Upper lobe of right lung (tissue), 1 donor: ENCODE measurements at regions not wholly inside any gene's neighbourhood (a gene's known extent, or its start where the extent isn't known, plus 50 kb on each side); places are given as distances from the start of the nearest gene placed in this dataset.

Experiments
- ATAC-seq: fragments of 200-7000 bp; cut with Tn5 transposase; one replicate; pipeline ENCODE4 v1.9.1; 2020; ENCODE audit warnings: mild to moderate bottlenecking, moderate library complexity
- DNase-seq: peaks from one replicate; pipeline ENCODE4 v3.0.0-alpha.2; 2020
- H3K27ac ChIP-seq: fragments of 200-600 bp; one replicate; pipeline ENCODE4 v1.8.0; 2022
- H3K27me3 ChIP-seq: fragments of 200-600 bp; one replicate; pipeline ENCODE4 v1.8.0; 2022; ENCODE audit warnings: mild to moderate bottlenecking
- H3K36me3 ChIP-seq: fragments of 200-600 bp; one replicate; pipeline ENCODE4 v1.8.0; 2022
- H3K4me1 ChIP-seq: fragments of 200-600 bp; one replicate; pipeline ENCODE4 v1.8.0; 2022
- H3K4me3 ChIP-seq: fragments of 200-600 bp; one replicate; pipeline ENCODE4 v1.8.0; 2022; ENCODE audit warnings: mild to moderate bottlenecking
- H3K9me3 ChIP-seq: fragments of 200-600 bp; one replicate; pipeline ENCODE4 v1.8.0; 2022
- CTCF ChIP-seq: fragments of 200-600 bp; IDR thresholded peaks from one replicate; pipeline ENCODE4 v1.8.0; 2022; ENCODE audit warnings: antibody characterized with exemption
- intact Hi-C: fragments of 100-400 bp; cut with DNase I; formaldehyde crosslinking; loops from one replicate; pipeline ENCODE4 v1.11.0; 2022
- donor health status: DM: no; HTN: yes; CAD: no; lungs with severe emphysema.

GRCh38 chr9:107951511-107951910 is 461.9 kb upstream of the KLF4 start:
- intact Hi-C loops: no loop called here
- Histone ChIP-seq H3K27ac (no peak overlapping the region), H3K27me3 (no peaks in the 10 kb centered on the region), H3K36me3 (no peaks in the 10 kb centered on the region), H3K4me1 (no peaks in the 10 kb centered on the region), H3K4me3 (no peak overlapping the region), H3K9me3 (no peaks in the 10 kb centered on the region)
- ATAC-seq (no peak), DNase-seq (no peak)
- TF ChIP-seq CTCF: no peak

- Histone ChIP-seq H3K27ac (no peak overlapping the region), H3K9me3 (no peaks in the 10 kb centered on the region), H3K36me3 (no peaks in the 10 kb centered on the region), H3K27me3 (no peaks in the 10 kb centered on the region), H3K4me1 (no peaks in the 10 kb centered on the region), H3K4me3 (no peak overlapping the region)
- ATAC-seq: peak; percentile 43
- DNase-seq: no peak
- intact Hi-C loops: no loop called here
- no peak for TF ChIP-seq CTCF
Measured at GRCh38 chr9:107949061-107949460, 459.5 kb upstream of the KLF4 start.

DNA sequence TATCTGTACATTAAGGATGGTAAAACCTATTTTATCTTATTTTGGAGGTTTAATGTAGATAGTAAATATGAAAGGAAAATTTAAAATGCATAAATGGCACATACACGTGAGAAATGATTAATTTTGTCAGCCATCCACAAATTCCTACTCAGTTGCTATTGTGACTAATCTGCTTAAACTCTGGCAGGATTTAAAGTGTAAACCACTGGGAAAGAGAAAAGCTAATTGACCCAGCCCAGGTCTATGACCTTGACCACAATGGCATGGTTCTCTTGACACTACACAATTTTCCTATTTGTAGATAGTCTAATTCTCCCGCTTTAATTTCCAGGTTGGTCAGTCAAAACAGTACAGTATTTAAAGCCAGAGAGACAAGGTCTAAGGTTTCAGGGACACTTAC is 459.0 kb upstream of the KLF4 start:
- H3K27ac ChIP-seq: no peak overlapping the region
- H3K27me3 ChIP-seq: no peaks in the 10 kb centered on the region
- no peaks in the 10 kb centered on the region for H3K4me1 ChIP-seq
- ATAC-seq (no peak), DNase-seq (no peak)
- intact Hi-C loops: no loop called here
- H3K4me3 ChIP-seq: no peak overlapping the region
- TF ChIP-seq CTCF: no peak
- no peaks in the 10 kb centered on the region for H3K9me3 ChIP-seq
- no peaks in the 10 kb centered on the region for H3K36me3 ChIP-seq

DNA sequence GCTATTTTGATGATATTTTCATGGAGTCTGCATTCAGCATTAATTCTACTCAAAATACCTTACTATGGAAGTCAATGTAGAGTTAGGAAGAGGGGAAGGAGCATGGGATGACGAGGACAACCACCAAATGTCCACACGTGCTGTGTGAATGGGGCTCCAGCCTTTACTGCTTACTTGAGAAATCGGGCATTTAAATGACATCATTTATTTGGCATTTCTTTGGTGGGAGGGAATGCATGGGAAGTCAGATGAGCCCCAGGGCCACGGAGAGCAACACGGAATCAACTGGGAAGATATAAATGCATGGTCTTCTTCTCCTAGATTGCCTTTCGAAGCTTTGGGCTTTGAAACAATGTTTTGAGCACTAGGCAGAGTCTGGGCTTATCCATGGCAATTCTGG is 458.5 kb upstream of the KLF4 start:
- TF ChIP-seq CTCF: no peak
- H3K27ac ChIP-seq: no peak overlapping the region
- no peaks in the 10 kb centered on the region for H3K36me3 ChIP-seq

DNA sequence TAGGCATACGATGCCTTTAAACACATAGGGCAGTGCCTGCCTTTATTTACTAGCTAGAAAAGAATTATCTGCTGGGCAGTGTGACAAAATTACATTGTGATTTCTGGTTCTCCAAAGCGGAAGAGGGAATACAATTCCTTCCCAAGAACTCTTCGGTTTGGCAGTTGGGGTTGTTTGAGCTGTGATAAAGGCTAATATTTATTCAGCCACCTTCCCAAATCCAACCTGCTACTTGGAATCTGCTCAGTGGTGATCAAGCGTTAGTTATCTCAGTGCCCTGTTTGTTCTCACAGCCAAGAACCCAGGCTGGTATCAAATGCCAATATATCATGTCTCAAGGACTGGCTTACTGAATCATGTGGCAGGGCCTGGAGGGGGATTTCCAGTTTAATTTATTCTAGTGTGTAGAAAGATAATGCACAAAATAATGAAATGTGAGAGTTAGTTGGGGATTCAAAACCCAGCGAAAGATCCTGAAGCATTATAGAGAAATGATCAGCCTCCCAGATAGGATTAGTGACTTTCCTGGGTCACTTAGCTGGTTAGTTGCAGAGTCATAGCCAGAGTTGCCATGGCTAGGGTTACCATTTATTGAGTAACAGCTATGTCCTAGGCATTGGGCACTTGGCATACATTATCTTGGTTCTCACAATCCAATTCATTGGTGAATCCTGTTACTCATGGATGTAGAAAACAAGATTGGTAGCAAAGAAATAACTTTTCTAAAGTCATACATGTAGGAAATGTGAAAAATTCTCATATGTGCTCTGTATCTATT is 457.0 kb upstream of the KLF4 start:
- ATAC-seq: no peak
- no peak for TF ChIP-seq CTCF
- no peaks in the 10 kb centered on the region for H3K4me1 ChIP-seq
- DNase-seq: no peak
- H3K36me3 ChIP-seq: no peaks in the 10 kb centered on the region
- no peaks in the 10 kb centered on the region for H3K27me3 ChIP-seq
- no peaks in the 10 kb centered on the region for H3K9me3 ChIP-seq
- no peak overlapping the region for H3K4me3 ChIP-seq
- intact Hi-C loops: no loop called here
- H3K27ac ChIP-seq: no peak overlapping the region

More for the DNA sequence above, 458.5 kb upstream of the KLF4 start:
- intact Hi-C loops: no loop called here
- H3K4me3 ChIP-seq: no peak overlapping the region
- DNase-seq: no peak
- no peaks in the 10 kb centered on the region for H3K4me1 ChIP-seq
- H3K27me3 ChIP-seq: no peaks in the 10 kb centered on the region
- ATAC-seq: no peak
- H3K9me3 ChIP-seq: no peaks in the 10 kb centered on the region

- H3K27ac ChIP-seq: no peak overlapping the region
- H3K36me3 ChIP-seq: no peaks in the 10 kb centered on the region
- no peak overlapping the region for H3K4me3 ChIP-seq
- no peaks in the 10 kb centered on the region for H3K9me3 ChIP-seq
- TF ChIP-seq CTCF: no peak
- DNase-seq: no peak
- no peaks in the 10 kb centered on the region for H3K4me1 ChIP-seq
- H3K27me3 ChIP-seq: no peaks in the 10 kb centered on the region
- no peak for ATAC-seq
- intact Hi-C loops: no loop called here
Measured at GRCh38 chr9:107945961-107946360, 456.4 kb upstream of the KLF4 start.
